Keratinocyte (primary cell): ENCODE measurements at regions not wholly inside any gene's neighbourhood (a gene's known extent, or its start where the extent isn't known, plus 50 kb on each side); places are given as distances from the start of the nearest gene placed in this dataset.
"Not testable (repeated sequence)": the region's sequence is repeated elsewhere in the genome, so short reads cannot be mapped to it uniquely, and the experiment has no call there.

Source experiments
- EZH2 ChIP-seq: IDR thresholded peaks from one replicate; pipeline ENCODE4 v1.6.1; 2012; ENCODE audit warnings: inconsistent platforms, mild to moderate bottlenecking, low read length, moderate library complexity
- TF ChIP-seq, protein P1 (sequence below), 3 experiments: IDR thresholded peaks in 1 of 3; conservative IDR thresholded peaks in 1 of 3; optimal IDR thresholded peaks in 1 of 3; 2 replicates in 2 of 3; 3 replicates in 1 of 3; pipeline versions ENCODE3 to v1.5.1; 2011; ENCODE audit warnings: low read length in 3 of 3, mild to moderate bottlenecking in 3 of 3, moderate library complexity in 2 of 3, control low read depth in 1 of 3, inconsistent platforms in 1 of 3; ENCODE audit not compliant: insufficient read depth in 2 of 3; ENCODE audit errors: extremely low read depth in 1 of 3

DNA sequence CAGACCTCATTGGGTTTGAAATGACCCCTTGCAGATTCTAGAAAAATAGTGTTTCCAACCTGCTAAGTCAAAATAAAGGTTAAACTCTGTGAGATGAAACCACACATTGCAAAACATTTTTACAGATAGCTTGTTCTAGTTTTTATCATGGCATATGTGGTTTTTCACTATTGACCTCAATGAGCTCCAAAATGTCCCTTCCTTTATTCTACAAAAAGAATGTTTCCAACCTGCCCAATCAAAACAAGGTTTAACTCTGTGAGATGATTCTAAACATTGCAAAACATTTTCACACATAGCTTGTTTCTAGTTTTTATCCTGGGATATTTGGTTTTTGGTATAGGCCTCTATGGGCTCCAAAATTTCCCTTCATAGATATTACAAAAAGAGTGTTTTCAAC is 286.0 kb upstream of the ZNF337 start:
- TF ChIP-seq, protein P1, sequence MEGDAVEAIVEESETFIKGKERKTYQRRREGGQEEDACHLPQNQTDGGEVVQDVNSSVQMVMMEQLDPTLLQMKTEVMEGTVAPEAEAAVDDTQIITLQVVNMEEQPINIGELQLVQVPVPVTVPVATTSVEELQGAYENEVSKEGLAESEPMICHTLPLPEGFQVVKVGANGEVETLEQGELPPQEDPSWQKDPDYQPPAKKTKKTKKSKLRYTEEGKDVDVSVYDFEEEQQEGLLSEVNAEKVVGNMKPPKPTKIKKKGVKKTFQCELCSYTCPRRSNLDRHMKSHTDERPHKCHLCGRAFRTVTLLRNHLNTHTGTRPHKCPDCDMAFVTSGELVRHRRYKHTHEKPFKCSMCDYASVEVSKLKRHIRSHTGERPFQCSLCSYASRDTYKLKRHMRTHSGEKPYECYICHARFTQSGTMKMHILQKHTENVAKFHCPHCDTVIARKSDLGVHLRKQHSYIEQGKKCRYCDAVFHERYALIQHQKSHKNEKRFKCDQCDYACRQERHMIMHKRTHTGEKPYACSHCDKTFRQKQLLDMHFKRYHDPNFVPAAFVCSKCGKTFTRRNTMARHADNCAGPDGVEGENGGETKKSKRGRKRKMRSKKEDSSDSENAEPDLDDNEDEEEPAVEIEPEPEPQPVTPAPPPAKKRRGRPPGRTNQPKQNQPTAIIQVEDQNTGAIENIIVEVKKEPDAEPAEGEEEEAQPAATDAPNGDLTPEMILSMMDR (optimal IDR thresholded peaks at IDR 0.05 in 1 of 3, IDR thresholded peaks at IDR 0.05 in 1 of 3, conservative IDR thresholded peaks at IDR 0.05 in 1 of 3; ENCODE audit: extremely low read depth in 1 of 3, insufficient read depth in 2 of 3, low read length in 3 of 3): not testable (repeated sequence)
- TF ChIP-seq EZH2: not testable (repeated sequence)
